BJ (cell line): ENCODE measurements at regions not wholly inside any gene's neighbourhood (a gene's known extent, or its start where the extent isn't known, plus 50 kb on each side); places are given as distances from the start of the nearest gene placed in this dataset.

Source experiments
- CTCF ChIA-PET: fragments of 350-600 bp; formaldehyde crosslinking; extraction: SDS; loops from one replicate; lab custom pipeline; 2021; ENCODE audit warnings: antibody characterized with exemption, inconsistent platforms; lab: Yijun Ruan, JAX
- POLR2A ChIA-PET: fragments of 300-600 bp; sonication (Branson Sonifier 250); formaldehyde crosslinking; extraction: SDS; loops from one replicate; lab custom pipeline; 2021; ENCODE audit warnings: antibody characterized with exemption; lab: Charles Lee
- DNase-seq: peaks from one replicate; pipeline ENCODE4 v3.0.0-alpha.2; 2011; ENCODE audit warnings: low read depth
- H3K27me3 ChIP-seq: 2 replicates; pipeline ENCODE4 v1.6.0; 2011; ENCODE audit warnings: low read length; ENCODE audit not compliant: control insufficient read depth, insufficient read depth
- H3K36me3 ChIP-seq: 2 replicates; pipeline ENCODE4 v1.5.1; 2011; ENCODE audit warnings: low read length; ENCODE audit not compliant: control insufficient read depth, insufficient read depth
- H3K4me3 ChIP-seq: 2 replicates; pipeline ENCODE4 v1.5.1; 2011; ENCODE audit warnings: low read depth, mild to moderate bottlenecking, control low read depth, low read length
- TF ChIP-seq, protein P1 (sequence below): IDR thresholded peaks from 2 replicates; pipeline ENCODE4 v1.5.1; 2011; ENCODE audit warnings: low read depth, mild to moderate bottlenecking, control low read depth, inconsistent platforms, low read length, moderate library complexity; ENCODE audit not compliant: insufficient read depth

DNA sequence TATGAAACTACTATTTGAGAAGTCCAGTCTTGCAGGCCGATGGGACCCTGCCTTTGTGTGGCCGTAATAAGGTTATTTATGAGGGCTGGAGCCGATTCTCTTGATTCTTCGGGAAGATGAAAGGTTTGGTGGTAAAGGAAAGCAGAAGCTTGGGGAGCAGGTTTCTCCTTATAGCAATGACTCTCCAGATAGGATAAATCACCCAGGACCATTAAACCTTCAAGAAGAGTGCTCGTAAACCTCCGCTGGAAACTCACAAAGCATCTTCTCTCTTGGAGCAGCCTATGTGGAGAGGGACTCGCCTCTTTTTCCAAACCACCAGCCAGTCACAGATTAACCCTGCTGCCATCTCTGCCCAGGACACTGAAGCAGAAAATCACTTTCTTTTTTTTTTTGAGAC, 69.6 kb upstream of the SALL4 start:
- no peak for DNase-seq
- Histone ChIP-seq H3K27me3 (peaks cover 9% of the 10 kb centered on the region), H3K4me3 (no peak overlapping the region), H3K36me3 (no peaks in the 10 kb centered on the region)
- TF ChIP-seq, protein P1, sequence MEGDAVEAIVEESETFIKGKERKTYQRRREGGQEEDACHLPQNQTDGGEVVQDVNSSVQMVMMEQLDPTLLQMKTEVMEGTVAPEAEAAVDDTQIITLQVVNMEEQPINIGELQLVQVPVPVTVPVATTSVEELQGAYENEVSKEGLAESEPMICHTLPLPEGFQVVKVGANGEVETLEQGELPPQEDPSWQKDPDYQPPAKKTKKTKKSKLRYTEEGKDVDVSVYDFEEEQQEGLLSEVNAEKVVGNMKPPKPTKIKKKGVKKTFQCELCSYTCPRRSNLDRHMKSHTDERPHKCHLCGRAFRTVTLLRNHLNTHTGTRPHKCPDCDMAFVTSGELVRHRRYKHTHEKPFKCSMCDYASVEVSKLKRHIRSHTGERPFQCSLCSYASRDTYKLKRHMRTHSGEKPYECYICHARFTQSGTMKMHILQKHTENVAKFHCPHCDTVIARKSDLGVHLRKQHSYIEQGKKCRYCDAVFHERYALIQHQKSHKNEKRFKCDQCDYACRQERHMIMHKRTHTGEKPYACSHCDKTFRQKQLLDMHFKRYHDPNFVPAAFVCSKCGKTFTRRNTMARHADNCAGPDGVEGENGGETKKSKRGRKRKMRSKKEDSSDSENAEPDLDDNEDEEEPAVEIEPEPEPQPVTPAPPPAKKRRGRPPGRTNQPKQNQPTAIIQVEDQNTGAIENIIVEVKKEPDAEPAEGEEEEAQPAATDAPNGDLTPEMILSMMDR: no peak
- CTCF ChIA-PET: interaction anchor here (0.6 kb wide), 1 partner anchor 189 kb away, joined by 3 read pairs; no protein-coding TSS in a partner anchor
- POLR2A ChIA-PET: no interaction called here

DNA sequence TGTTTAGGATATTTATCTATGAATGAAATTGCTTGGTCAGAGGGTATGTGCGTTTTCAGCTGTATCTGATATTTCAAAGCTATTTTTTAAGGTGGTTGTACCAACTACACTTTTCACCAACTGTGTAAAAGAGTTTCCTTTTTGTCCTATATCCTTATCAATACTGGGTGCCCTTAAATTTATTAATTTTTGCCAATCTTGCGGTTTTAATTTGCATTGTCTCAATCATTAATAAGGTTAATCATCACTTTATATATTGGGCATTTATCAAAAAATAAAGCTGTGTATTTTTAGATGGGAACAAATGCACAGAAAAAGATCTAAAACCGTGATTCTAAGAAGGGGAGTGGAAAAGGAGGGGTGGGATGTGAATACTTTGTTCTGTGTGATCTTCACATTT, 66.7 kb upstream of the SALL4 start:
- POLR2A ChIA-PET: no interaction called here
- Histone ChIP-seq H3K36me3 (no peaks in the 10 kb centered on the region), H3K27me3 (peaks cover 14% of the 10 kb centered on the region), H3K4me3 (no peak overlapping the region)
- CTCF ChIA-PET: interaction anchor here (0.6 kb wide), 1 partner anchor 34 kb away, joined by 3 read pairs; no protein-coding TSS in a partner anchor
- TF ChIP-seq, protein P1: no peak
- no peak for DNase-seq

DNA sequence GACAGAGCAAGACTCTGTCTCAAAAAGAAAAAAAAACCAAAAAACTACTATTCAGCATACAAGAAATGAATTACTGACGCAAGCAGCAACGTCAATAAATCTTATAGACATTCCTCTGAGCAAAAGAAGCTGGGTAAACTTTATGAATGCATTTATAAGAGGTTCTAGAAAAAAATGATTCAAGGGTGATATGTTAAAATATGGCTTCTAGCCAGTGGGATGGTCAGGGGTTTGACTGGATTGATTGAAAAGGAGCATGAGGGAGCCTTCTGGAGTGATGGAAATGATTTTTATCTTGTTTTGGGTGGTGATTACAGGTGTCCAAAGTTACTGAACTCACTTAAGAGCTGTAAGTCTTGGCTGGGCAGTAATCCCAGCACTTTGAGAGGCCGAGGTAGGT, 64.9 kb upstream of the SALL4 start:
- CTCF ChIA-PET: interaction anchor here (0.6 to 1.1 kb wide), 2 partner anchors 9 to 64 kb away, joined by 3 read pairs; no protein-coding TSS in a partner anchor
- DNase-seq: no peak
- TF ChIP-seq, protein P1: no peak
- Histone ChIP-seq H3K4me3 (no peak overlapping the region), H3K27me3 (peaks cover 11% of the 10 kb centered on the region), H3K36me3 (no peaks in the 10 kb centered on the region)
- POLR2A ChIA-PET: no interaction called here

DNA sequence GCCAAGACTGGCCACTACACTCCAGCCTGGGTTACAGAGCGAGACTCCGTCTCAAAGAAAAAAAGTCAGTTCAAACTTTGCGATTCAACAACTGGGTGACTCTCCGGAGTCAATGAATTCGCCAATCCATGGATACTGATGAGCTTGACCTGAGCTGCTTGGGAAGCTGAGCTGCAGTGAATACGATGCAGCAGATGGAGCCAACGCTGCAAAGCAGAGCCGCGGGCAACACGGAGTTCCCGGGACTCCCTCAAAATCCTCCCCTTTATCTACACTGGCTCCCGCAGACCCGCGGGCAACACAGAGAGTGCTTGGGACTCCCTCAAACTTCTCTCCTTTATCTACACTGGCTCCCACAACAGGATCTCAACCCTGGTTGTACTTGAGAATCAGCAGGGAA, 62.6 kb upstream of the SALL4 start:
- DNase-seq: no peak
- CTCF ChIA-PET: no interaction called here
- POLR2A ChIA-PET: no interaction called here
- Histone ChIP-seq H3K4me3 (no peak overlapping the region), H3K27me3 (peaks cover 12% of the 10 kb centered on the region), H3K36me3 (no peaks in the 10 kb centered on the region)
- TF ChIP-seq, protein P1: no peak

DNA sequence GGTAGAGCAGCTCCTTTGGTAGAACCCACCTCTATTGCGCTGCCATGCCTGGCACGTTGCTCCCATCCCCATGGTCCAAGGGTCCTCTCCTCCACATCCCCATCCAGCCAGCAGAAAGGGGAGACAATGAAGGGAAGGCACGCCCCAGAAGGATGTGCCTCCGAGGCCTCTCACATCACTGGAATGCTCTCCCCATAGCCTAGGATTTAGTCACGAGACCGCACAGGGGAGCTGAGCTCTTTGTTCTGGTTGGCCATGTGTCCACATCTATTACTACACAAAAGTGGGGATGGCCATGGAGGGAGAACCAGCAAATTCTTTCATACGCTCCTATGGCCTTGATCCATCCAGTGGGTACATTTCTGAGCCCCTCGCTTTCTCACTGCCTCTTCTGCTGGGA, 60.5 kb upstream of the SALL4 start:
- H3K27me3 ChIP-seq: peaks cover 12% of the 10 kb centered on the region
- ChIA-PET CTCF (interaction anchor here (1.4 kb wide), 1 partner anchor 63 kb away, joined by 4 read pairs; no protein-coding TSS in a partner anchor), POLR2A (no interaction called here)
- TF ChIP-seq, protein P1: no peak
- no peaks in the 10 kb centered on the region for H3K36me3 ChIP-seq
- DNase-seq: no peak
- no peak overlapping the region for H3K4me3 ChIP-seq
